Esophagus muscularis mucosa (tissue), 4 donors: ENCODE measurements at regions not wholly inside any gene's neighbourhood (a gene's known extent, or its start where the extent isn't known, plus 50 kb on each side); places are given as distances from the start of the nearest gene placed in this dataset.
"Not testable (repeated sequence)": the region's sequence is repeated elsewhere in the genome, so short reads cannot be mapped to it uniquely, and the experiment has no call there.

Experiments used
- DNase-seq: peaks from one replicate; pipeline ENCODE4 v3.0.0-alpha.2; 2017; ENCODE audit errors: extremely low spot score
- H3K27ac ChIP-seq, 4 donors: fragments of 200-600 bp; sonication (generic); replicated peaks in 1 of 4; 1 replicate in 3 of 4; 2 replicates in 1 of 4; pipeline ENCODE4 v1.5.1; 2016 to 2019; ENCODE audit warnings: mild to moderate bottlenecking in 1 of 4
- H3K27me3 ChIP-seq, 4 donors: fragments of 200-600 bp; sonication (generic); one replicate each; pipeline versions ENCODE4 v1.5.1 to v1.6.0; 2016 to 2019
- H3K36me3 ChIP-seq, 4 donors: fragments of 200-600 bp; sonication (generic); one replicate each; pipeline ENCODE4 v1.5.1; 2016 to 2019
- H3K4me1 ChIP-seq, 4 donors: fragments of 200-600 bp; sonication (generic); one replicate each; pipeline ENCODE4 v1.5.1; 2016 to 2019
- H3K4me3 ChIP-seq, 4 donors: fragments of 200-600 bp; sonication (generic); 1 replicate in 2 of 4; 2 replicates in 2 of 4; pipeline ENCODE4 v1.5.1; 2016 to 2019; ENCODE audit warnings: mild to moderate bottlenecking in 4 of 4, moderate library complexity in 1 of 4
- H3K9me3 ChIP-seq, 4 donors: fragments of 200-600 bp; sonication (generic); 1 replicate in 3 of 4; 2 replicates in 1 of 4; pipeline ENCODE4 v1.5.1; 2016 to 2019
- CTCF ChIP-seq, 3 experiments: fragments of 200-600 bp in 2 of 3; fragments of 450-650 bp in 1 of 3; sonication (generic) in 2 of 3; IDR thresholded peaks; one replicate each; pipeline ENCODE4 v1.5.1; 2017 to 2019; ENCODE audit warnings: antibody characterized with exemption in 3 of 3, mild to moderate bottlenecking in 2 of 3, moderate library complexity in 1 of 3
- EP300 ChIP-seq: sonication (generic); formaldehyde crosslinking; IDR thresholded peaks from one replicate; pipeline ENCODE4 v1.6.1; 2017; ENCODE audit warnings: antibody characterized with exemption
- POLR2A ChIP-seq: fragments of 450-650 bp; IDR thresholded peaks from one replicate; pipeline ENCODE4 v1.6.1; 2017; ENCODE audit warnings: antibody characterized with exemption, moderate library complexity, mild to moderate bottlenecking, low read depth
- POLR2AphosphoS5 ChIP-seq, 2 donors: sonication (generic); formaldehyde crosslinking; IDR thresholded peaks; one replicate each; pipeline ENCODE4 v1.6.1; 2017; ENCODE audit warnings: antibody characterized with exemption in 2 of 2
- WGBS: methylation state at CpG from one replicate; pipeline ENCODE4 v1.1.5; 2018; 5-methylcytosine and 5-hydroxymethylcytosine counted together
- intact Hi-C: fragments of 100-400 bp; cut with DNase I; formaldehyde crosslinking; loops from one replicate; pipeline ENCODE4 v1.15.1; 2023

- Histone ChIP-seq H3K4me1 (peaks cover 0 to 12% (median 5%) of the 10 kb centered on the region in 4 donors), H3K36me3 (no peaks in the 10 kb centered on the region), H3K4me3 (no peak overlapping the region), H3K27me3 (no peaks in the 10 kb centered on the region), H3K27ac (no peak overlapping the region), H3K9me3 (peaks cover 0 to 11% (median 9%) of the 10 kb centered on the region in 4 donors)
- no peak for DNase-seq
- intact Hi-C loops: no loop called here
- TF ChIP-seq POLR2AphosphoS5 (IDR thresholded peaks at IDR 0.05) (no peak), CTCF (IDR thresholded peaks at IDR 0.05) (no peak), POLR2A (no peak), EP300 (no peak)
- WGBS: 86% methylated on average over 3 of the region's 3 CpGs
These were observed 200.9 kb upstream of the FN1 start for GRCh38 chr2:215636816-215637215.

GRCh38 chr2:215635788-215636139 is 199.9 kb upstream of the FN1 start:
- WGBS: 45% methylated on average over 2 of the region's 2 CpGs
- TF ChIP-seq CTCF (IDR thresholded peaks at IDR 0.05) (peak in 1 of 3 experiments; percentile 16), POLR2A (no peak), EP300 (no peak), POLR2AphosphoS5 (IDR thresholded peaks at IDR 0.05) (no peak)
- Histone ChIP-seq H3K27me3 (no peaks in the 10 kb centered on the region), H3K36me3 (no peaks in the 10 kb centered on the region), H3K4me1 (peaks cover 0 to 12% (median 4%) of the 10 kb centered on the region in 4 donors), H3K4me3 (no peak overlapping the region), H3K27ac (no peak overlapping the region), H3K9me3 (peaks cover 0 to 11% (median 9%) of the 10 kb centered on the region in 4 donors)
- intact Hi-C loops: no loop called here
- no peak for DNase-seq

- no peak overlapping the region for H3K27ac ChIP-seq
- H3K4me1 ChIP-seq: peaks cover 0 to 12% (median 4%) of the 10 kb centered on the region in 4 donors
- no peak for DNase-seq
- no peaks in the 10 kb centered on the region for H3K36me3 ChIP-seq
- H3K9me3 ChIP-seq: peaks cover 0 to 11% (median 9%) of the 10 kb centered on the region in 4 donors
- H3K27me3 ChIP-seq: no peaks in the 10 kb centered on the region
- no peak overlapping the region for H3K4me3 ChIP-seq
- TF ChIP-seq POLR2AphosphoS5 (IDR thresholded peaks at IDR 0.05) (no peak), CTCF (IDR thresholded peaks at IDR 0.05) (no peak), POLR2A (no peak), EP300 (no peak)
- intact Hi-C loops: no loop called here
These were observed 199.4 kb upstream of the FN1 start for GRCh38 chr2:215635071-215635787.

- no peaks in the 10 kb centered on the region for H3K27me3 ChIP-seq
- no peak for DNase-seq
- H3K27ac ChIP-seq: no peak overlapping the region
- TF ChIP-seq POLR2A: no peak
- no peak for TF ChIP-seq POLR2AphosphoS5 (IDR thresholded peaks at IDR 0.05)
- no peak for TF ChIP-seq EP300
- TF ChIP-seq CTCF (IDR thresholded peaks at IDR 0.05): no peak
- H3K9me3 ChIP-seq: peaks cover 0 to 11% (median 9%) of the 10 kb centered on the region in 4 donors
- H3K4me1 ChIP-seq: peaks cover 0 to 12% (median 4%) of the 10 kb centered on the region in 4 donors
- intact Hi-C loops: no loop called here
- H3K36me3 ChIP-seq: no peaks in the 10 kb centered on the region
- no peak overlapping the region for H3K4me3 ChIP-seq
These were observed 197.5 kb upstream of the FN1 start for GRCh38 chr2:215633360-215633759.

- Histone ChIP-seq H3K27ac (no peak overlapping the region), H3K36me3 (no peaks in the 10 kb centered on the region), H3K4me3 (no peak overlapping the region), H3K9me3 (peaks cover 0 to 10% (median 7%) of the 10 kb centered on the region in 4 donors), H3K4me1 (peaks cover 0 to 7% (median 0%) of the 10 kb centered on the region in 4 donors), H3K27me3 (no peaks in the 10 kb centered on the region)
- TF ChIP-seq EP300 (no peak), POLR2AphosphoS5 (IDR thresholded peaks at IDR 0.05) (no peak), CTCF (IDR thresholded peaks at IDR 0.05) (no peak), POLR2A (no peak)
- 89% methylated on average over 2 of the region's 2 CpGs for WGBS
- DNase-seq: no peak
- intact Hi-C loops: no loop called here
These were observed 195.8 kb upstream of the FN1 start for GRCh38 chr2:215631696-215632095.

- H3K27ac ChIP-seq, H3K4me3 ChIP-seq, H3K27me3 ChIP-seq, H3K36me3 ChIP-seq, intact Hi-C loops, H3K9me3 ChIP-seq, DNase-seq: not testable (repeated sequence)
- WGBS: 96% methylated on average over 2 of the region's 2 CpGs
- peaks cover 0 to 11% (median under 1%) of the 10 kb centered on the region in 4 donors for H3K4me1 ChIP-seq
These were observed 194.9 kb upstream of the FN1 start for GRCh38 chr2:215630796-215631195.
